AG09309 (cell line): ENCODE measurements at regions not wholly inside any gene's neighbourhood (a gene's known extent, or its start where the extent isn't known, plus 50 kb on each side); places are given as distances from the start of the nearest gene placed in this dataset.

ENCODE experiments used
- DNase-seq: peaks from one replicate; pipeline ENCODE4 v3.0.0-alpha.2; 2010; ENCODE audit warnings: low read depth
- H3K4me3 ChIP-seq: 2 replicates; pipeline ENCODE4 v1.5.1; 2011; ENCODE audit warnings: mild to moderate bottlenecking, low read depth, low read length, moderate library complexity; ENCODE audit not compliant: control insufficient read depth
- CTCF ChIP-seq: IDR thresholded peaks from 2 replicates; pipeline ENCODE4 v1.5.1; 2011; ENCODE audit warnings: mild to moderate bottlenecking, low read depth, low read length, inconsistent platforms; ENCODE audit not compliant: insufficient read depth, control insufficient read depth; ENCODE audit errors: missing control alignments

DNA sequence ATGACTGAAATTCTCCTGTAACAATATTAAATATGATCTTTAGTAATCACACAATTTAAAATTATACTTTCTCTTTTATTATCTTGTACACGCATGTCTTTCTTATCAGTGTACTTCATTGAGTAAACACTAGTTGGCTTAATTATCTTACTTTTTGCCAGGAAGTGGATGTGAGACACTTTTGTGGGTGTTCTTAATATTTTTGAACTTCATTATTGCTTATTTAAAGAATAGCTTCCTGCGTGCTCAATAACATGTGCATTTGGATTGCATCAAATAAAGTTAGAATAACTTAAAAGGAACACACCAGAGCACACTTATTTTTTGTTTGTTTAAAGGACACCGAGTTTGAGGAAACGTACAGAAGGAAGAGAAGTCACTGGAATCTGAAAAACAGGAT is 128.5 kb upstream of the VEGFC start:
- DNase-seq: no peak
- TF ChIP-seq CTCF: no peak
- H3K4me3 ChIP-seq: no peak overlapping the region

- H3K4me3 ChIP-seq: no peak overlapping the region
- no peak for TF ChIP-seq CTCF
- DNase-seq: no peak
Measured at GRCh38 chr4:176924238-176924637, 131.5 kb upstream of the VEGFC start.

DNA sequence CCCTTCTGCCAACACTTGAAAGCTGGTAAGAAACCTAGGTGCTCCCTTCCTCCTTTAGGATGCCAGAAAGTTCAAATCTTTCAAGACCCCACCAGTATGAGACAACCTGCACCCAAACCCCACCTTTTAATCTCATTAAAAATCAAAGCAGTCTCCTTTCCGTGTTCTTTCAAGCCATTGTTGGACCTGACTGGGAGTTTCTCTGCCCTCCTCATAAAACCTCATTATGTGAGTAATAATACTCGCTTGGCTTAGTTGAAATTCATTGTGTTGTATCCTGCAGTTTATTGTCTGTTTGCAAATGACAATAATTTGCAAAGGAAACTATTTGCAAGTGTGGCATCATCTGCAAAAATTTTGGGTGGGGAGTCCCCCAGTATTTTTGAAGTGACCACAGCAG is 133.2 kb upstream of the VEGFC start:
- DNase-seq: no peak
- no peak overlapping the region for H3K4me3 ChIP-seq
- no peak for TF ChIP-seq CTCF

GRCh38 chr4:176927117-176927516 is 134.4 kb upstream of the VEGFC start:
- H3K4me3 ChIP-seq: no peak overlapping the region
- TF ChIP-seq CTCF: no peak
- no peak for DNase-seq

DNA sequence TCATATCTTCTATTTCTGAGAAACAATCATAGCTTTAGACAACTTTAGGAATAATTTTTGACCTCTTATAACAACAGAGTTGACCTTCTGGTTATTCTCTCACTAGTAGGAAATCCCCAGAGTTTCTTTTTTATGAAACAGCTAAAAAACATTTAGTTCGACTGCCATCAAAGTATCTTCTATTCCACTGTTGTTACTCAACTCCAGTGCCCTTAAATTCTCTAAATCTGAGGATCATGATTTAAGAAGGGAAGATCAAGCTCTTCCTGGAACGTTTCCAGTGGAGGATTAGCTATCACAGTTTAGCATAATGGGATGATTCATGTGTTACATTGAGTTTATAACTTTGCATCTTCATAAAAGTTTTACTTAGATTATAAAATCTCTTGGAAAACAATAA is 134.9 kb upstream of the VEGFC start:
- peak; percentile 94 for DNase-seq
- no peak overlapping the region for H3K4me3 ChIP-seq
- TF ChIP-seq CTCF: no peak

GRCh38 chr4:176939445-176939844 is 146.7 kb upstream of the VEGFC start:
- no peak for TF ChIP-seq CTCF
- DNase-seq: no peak
- no peak overlapping the region for H3K4me3 ChIP-seq

DNA sequence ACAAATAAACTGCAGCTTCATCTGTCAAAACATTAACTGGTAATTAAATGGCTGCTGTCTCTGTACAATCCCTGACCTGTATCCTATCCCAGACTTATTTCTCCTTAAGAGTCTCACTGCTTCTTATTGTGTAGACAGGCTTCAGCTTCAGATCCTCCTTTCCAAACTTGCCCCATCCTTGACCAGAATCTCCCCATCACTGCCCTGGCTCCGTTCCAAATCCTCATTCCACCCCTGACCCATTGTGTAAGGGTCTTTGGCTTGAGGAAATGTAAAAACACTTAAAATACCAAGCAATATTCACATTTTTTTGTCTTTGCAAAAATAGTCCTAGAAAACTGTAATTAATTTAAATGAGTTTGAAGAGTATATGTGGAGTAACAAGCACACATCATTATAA is 152.6 kb upstream of the VEGFC start:
- DNase-seq: no peak
- no peak for TF ChIP-seq CTCF
- no peak overlapping the region for H3K4me3 ChIP-seq
